Neutrophil (primary cell): ENCODE measurements at regions not wholly inside any gene's neighbourhood (a gene's known extent, or its start where the extent isn't known, plus 50 kb on each side); places are given as distances from the start of the nearest gene placed in this dataset.
"Not testable (repeated sequence)": the region's sequence is repeated elsewhere in the genome, so short reads cannot be mapped to it uniquely, and the experiment has no call there.

Experiments used
- H3K27ac ChIP-seq: fragments of 200-600 bp; sonication (generic); 2 replicates; pipeline ENCODE4 v1.5.1; 2016; ENCODE audit warnings: mild to moderate bottlenecking, moderate library complexity
- H3K27me3 ChIP-seq: fragments of 200-600 bp; sonication (generic); 2 replicates; pipeline ENCODE4 v1.6.0; 2016; ENCODE audit warnings: mild to moderate bottlenecking
- H3K36me3 ChIP-seq: fragments of 200-600 bp; sonication (generic); 2 replicates; pipeline ENCODE4 v1.5.1; 2017
- H3K4me1 ChIP-seq, 2 experiments: fragments of 200-600 bp in 1 of 2; sonication (generic) in 1 of 2; 1 replicate in 1 of 2; 2 replicates in 1 of 2; pipeline versions ENCODE4 v1.5.1 to v1.6.1; 2013 to 2016; ENCODE audit warnings: low read depth in 1 of 2, low read length in 1 of 2, mild to moderate bottlenecking in 1 of 2, moderate library complexity in 1 of 2; ENCODE audit not compliant: control insufficient read depth in 1 of 2, insufficient read depth in 1 of 2
- H3K4me3 ChIP-seq, 2 experiments: fragments of 200-600 bp in 1 of 2; sonication (generic) in 1 of 2; 1 replicate in 1 of 2; 2 replicates in 1 of 2; pipeline ENCODE4 v1.5.1; 2013 to 2016; ENCODE audit warnings: low read depth in 1 of 2, low read length in 1 of 2, mild to moderate bottlenecking in 1 of 2, moderate library complexity in 1 of 2
- H3K9me3 ChIP-seq: fragments of 200-600 bp; sonication (generic); 2 replicates; pipeline ENCODE4 v1.5.1; 2016
- CTCF ChIP-seq: fragments of 200-600 bp; sonication (generic); IDR thresholded peaks from 2 replicates; pipeline ENCODE4 v1.5.1; 2016; ENCODE audit warnings: antibody characterized with exemption

GRCh38 chrX:39065051-39065871, 264.0 kb downstream of the MID1IP1 start:
- peak overlapping the region; percentile 95 for H3K27ac ChIP-seq
- no peaks in the 10 kb centered on the region for H3K9me3 ChIP-seq
- H3K4me3 ChIP-seq: no peak overlapping the region
- H3K4me1 ChIP-seq: peaks cover 31 to 43% of the 10 kb centered on the region in 2 experiments
- no peaks in the 10 kb centered on the region for H3K36me3 ChIP-seq
- no peaks in the 10 kb centered on the region for H3K27me3 ChIP-seq
- TF ChIP-seq CTCF: no peak

- no peak overlapping the region for H3K4me3 ChIP-seq
- peaks cover 20 to 28% of the 10 kb centered on the region in 2 experiments for H3K4me1 ChIP-seq
- H3K27ac ChIP-seq: no peak overlapping the region
- no peaks in the 10 kb centered on the region for H3K27me3 ChIP-seq
- H3K36me3 ChIP-seq: no peaks in the 10 kb centered on the region
- no peaks in the 10 kb centered on the region for H3K9me3 ChIP-seq
- TF ChIP-seq CTCF: no peak
These were observed 266.6 kb downstream of the MID1IP1 start for GRCh38 chrX:39067866-39068265.

GRCh38 chrX:39068634-39069033, 267.4 kb downstream of the MID1IP1 start:
- not testable (repeated sequence) for H3K27ac ChIP-seq, H3K9me3 ChIP-seq, H3K36me3 ChIP-seq, H3K4me3 ChIP-seq, H3K27me3 ChIP-seq
- peaks cover 12 to 20% of the 10 kb centered on the region in 2 experiments for H3K4me1 ChIP-seq

- peaks cover 2 to 6% of the 10 kb centered on the region in 2 experiments for H3K4me1 ChIP-seq
- H3K4me3 ChIP-seq: no peak overlapping the region
- no peaks in the 10 kb centered on the region for H3K36me3 ChIP-seq
- no peak overlapping the region for H3K27ac ChIP-seq
- no peaks in the 10 kb centered on the region for H3K9me3 ChIP-seq
- TF ChIP-seq CTCF: no peak
- no peaks in the 10 kb centered on the region for H3K27me3 ChIP-seq
These were observed 268.8 kb downstream of the MID1IP1 start for GRCh38 chrX:39070009-39070408.

- no peak overlapping the region for H3K4me3 ChIP-seq
- no peak overlapping the region for H3K27ac ChIP-seq
- H3K27me3 ChIP-seq: no peaks in the 10 kb centered on the region
- TF ChIP-seq CTCF: no peak
- H3K9me3 ChIP-seq: no peaks in the 10 kb centered on the region
- no peaks in the 10 kb centered on the region for H3K36me3 ChIP-seq
- no peaks in the 10 kb centered on the region for H3K4me1 ChIP-seq
These were observed 271.9 kb downstream of the MID1IP1 start for GRCh38 chrX:39073131-39073530.

- H3K4me3 ChIP-seq: no peak overlapping the region
- no peaks in the 10 kb centered on the region for H3K27me3 ChIP-seq
- no peaks in the 10 kb centered on the region for H3K9me3 ChIP-seq
- TF ChIP-seq CTCF: no peak
- no peaks in the 10 kb centered on the region for H3K4me1 ChIP-seq
- no peaks in the 10 kb centered on the region for H3K36me3 ChIP-seq
- H3K27ac ChIP-seq: no peak overlapping the region
These were observed 295.3 kb downstream of the MID1IP1 start for GRCh38 chrX:39096599-39096998.
